ENCODE measurements at regions not wholly inside any gene's neighbourhood (a gene's known extent, or its start where the extent isn't known, plus 50 kb on each side); places are given as distances from the start of the nearest gene placed in this dataset.

- no peak for DNase-seq (ENCODE audit: low read depth)
- TF ChIP-seq, protein P1, sequence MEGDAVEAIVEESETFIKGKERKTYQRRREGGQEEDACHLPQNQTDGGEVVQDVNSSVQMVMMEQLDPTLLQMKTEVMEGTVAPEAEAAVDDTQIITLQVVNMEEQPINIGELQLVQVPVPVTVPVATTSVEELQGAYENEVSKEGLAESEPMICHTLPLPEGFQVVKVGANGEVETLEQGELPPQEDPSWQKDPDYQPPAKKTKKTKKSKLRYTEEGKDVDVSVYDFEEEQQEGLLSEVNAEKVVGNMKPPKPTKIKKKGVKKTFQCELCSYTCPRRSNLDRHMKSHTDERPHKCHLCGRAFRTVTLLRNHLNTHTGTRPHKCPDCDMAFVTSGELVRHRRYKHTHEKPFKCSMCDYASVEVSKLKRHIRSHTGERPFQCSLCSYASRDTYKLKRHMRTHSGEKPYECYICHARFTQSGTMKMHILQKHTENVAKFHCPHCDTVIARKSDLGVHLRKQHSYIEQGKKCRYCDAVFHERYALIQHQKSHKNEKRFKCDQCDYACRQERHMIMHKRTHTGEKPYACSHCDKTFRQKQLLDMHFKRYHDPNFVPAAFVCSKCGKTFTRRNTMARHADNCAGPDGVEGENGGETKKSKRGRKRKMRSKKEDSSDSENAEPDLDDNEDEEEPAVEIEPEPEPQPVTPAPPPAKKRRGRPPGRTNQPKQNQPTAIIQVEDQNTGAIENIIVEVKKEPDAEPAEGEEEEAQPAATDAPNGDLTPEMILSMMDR (IDR thresholded peaks at IDR 0.05; ENCODE audit: low read depth, low read length, missing control alignments): no peak
- no peak overlapping the region for H3K4me3 ChIP-seq (ENCODE audit: low read depth, low read length)
Measured at GRCh38 chr18:34583895-34584294, 126.2 kb upstream of the DTNA start.

GRCh38 chr18:34590503-34590902, 119.6 kb upstream of the DTNA start:
- H3K4me3 ChIP-seq (ENCODE audit: low read depth, low read length): no peak overlapping the region
- TF ChIP-seq, protein P1 (IDR thresholded peaks at IDR 0.05; ENCODE audit: low read depth, low read length, missing control alignments): no peak
- no peak for DNase-seq (ENCODE audit: low read depth)

DNA sequence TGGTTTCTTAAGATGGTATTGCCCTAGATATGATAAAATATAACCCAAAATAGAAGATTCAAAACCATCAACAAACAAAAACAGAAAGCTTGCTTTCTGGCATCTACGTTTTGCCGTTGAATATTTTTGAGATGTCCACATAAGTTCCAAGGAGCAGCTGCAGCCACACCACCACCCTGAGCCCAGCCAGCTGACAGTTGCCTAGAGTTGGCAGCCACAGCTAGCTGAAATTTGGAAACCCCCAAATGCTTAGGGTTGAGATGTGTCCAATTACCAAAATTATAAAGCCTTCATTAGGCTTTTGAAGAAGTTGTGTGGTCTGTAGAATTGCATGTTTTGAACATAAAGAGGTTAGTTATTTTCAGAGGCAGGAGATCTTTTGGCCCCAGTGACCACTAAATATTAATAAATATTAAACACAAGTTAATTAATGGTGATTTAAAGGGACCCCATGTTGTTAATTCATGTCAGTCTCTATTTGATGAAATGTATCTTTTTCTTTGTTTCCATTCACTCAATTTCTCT, 118.1 kb upstream of the DTNA start:
- no peak overlapping the region for H3K4me3 ChIP-seq (ENCODE audit: low read depth, low read length)
- TF ChIP-seq, protein P1 (IDR thresholded peaks at IDR 0.05; ENCODE audit: low read depth, low read length, missing control alignments): no peak
- DNase-seq (ENCODE audit: low read depth): no peak

DNA sequence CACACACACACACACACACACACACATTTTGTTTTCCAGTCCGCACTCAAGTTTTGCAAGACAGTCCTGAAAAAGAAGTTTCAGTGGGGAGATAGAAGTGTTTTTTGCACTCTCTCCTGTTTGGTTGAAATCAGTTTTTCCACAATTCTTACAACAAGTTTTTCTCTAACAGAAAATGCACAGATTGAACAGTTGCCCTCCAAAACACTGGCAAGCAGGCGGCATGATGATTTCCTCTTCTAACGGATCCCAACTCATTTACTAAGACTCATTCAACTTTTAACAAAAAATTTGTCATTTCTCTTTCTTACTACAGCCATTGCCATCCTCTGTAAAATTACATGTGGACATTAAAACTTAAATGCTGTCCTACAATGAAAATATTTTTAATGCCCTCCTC, 117.6 kb upstream of the DTNA start:
- DNase-seq (ENCODE audit: low read depth): no peak
- H3K4me3 ChIP-seq (ENCODE audit: low read depth, low read length): no peak overlapping the region
- TF ChIP-seq, protein P1 (IDR thresholded peaks at IDR 0.05; ENCODE audit: low read depth, low read length, missing control alignments): no peak

DNA sequence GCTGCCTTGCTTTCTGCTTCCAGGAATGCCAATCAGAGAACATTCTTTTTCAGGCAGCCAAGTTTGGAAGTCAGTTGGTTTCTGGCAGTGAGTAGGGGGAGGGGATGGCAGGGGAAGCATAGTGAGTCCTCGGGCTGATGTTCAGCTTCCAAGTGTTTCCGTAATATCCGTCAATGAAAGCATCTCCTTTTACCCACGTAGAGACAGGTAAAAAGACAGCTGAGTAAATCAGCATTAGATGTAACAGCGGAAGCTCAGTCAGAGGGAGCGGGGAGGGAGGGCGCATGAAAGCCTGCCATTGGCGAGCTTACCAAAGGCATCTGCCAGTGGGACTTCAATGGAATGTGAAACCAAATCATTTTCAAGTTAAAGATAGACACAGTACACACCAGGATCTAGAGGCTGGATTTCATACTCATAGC, 117.1 kb upstream of the DTNA start:
- no peak overlapping the region for H3K4me3 ChIP-seq (ENCODE audit: low read depth, low read length)
- TF ChIP-seq, protein P1 (IDR thresholded peaks at IDR 0.05; ENCODE audit: low read depth, low read length, missing control alignments): no peak
- no peak for DNase-seq (ENCODE audit: low read depth)

DNA sequence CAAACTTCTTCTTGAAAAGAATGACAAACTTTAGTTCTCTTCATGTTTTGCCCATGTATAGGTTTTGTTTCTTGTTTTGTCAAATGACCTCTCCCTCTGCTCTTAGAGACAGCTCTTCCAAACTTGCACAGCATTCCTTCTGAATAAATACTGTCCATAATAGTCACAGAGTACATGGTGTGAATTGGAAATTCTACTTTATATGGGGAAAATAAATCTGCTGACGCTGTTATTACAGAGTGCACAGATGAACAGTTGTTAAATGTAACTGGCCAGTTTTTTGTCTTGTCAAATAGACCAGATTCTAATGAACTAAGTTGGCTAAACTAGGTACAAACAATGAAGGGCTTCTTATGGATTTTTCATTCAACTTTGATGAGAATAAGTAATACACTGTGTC, 115.8 kb upstream of the DTNA start:
- DNase-seq (ENCODE audit: low read depth): no peak
- no peak overlapping the region for H3K4me3 ChIP-seq (ENCODE audit: low read depth, low read length)
- TF ChIP-seq, protein P1 (IDR thresholded peaks at IDR 0.05; ENCODE audit: low read depth, low read length, missing control alignments): no peak

GRCh38 chr18:34595690-34596089, 114.4 kb upstream of the DTNA start:
- no peak for DNase-seq (ENCODE audit: low read depth)
- TF ChIP-seq, protein P1 (IDR thresholded peaks at IDR 0.05; ENCODE audit: low read depth, low read length, missing control alignments): no peak
- H3K4me3 ChIP-seq (ENCODE audit: low read depth, low read length): no peak overlapping the region
